AG09319 (cell line): ENCODE measurements at regions not wholly inside any gene's neighbourhood (a gene's known extent, or its start where the extent isn't known, plus 50 kb on each side); places are given as distances from the start of the nearest gene placed in this dataset.
"Not testable (repeated sequence)": the region's sequence is repeated elsewhere in the genome, so short reads cannot be mapped to it uniquely, and the experiment has no call there.

Experiments used
- DNase-seq: peaks from one replicate; pipeline ENCODE4 v3.0.0-alpha.2; 2010; ENCODE audit warnings: low read depth; ENCODE audit errors: extremely low read depth
- CTCF ChIP-seq: IDR thresholded peaks from 2 replicates; pipeline ENCODE4 v1.5.1; 2011; ENCODE audit warnings: low read depth, mild to moderate bottlenecking, inconsistent platforms, low read length, moderate library complexity

DNA sequence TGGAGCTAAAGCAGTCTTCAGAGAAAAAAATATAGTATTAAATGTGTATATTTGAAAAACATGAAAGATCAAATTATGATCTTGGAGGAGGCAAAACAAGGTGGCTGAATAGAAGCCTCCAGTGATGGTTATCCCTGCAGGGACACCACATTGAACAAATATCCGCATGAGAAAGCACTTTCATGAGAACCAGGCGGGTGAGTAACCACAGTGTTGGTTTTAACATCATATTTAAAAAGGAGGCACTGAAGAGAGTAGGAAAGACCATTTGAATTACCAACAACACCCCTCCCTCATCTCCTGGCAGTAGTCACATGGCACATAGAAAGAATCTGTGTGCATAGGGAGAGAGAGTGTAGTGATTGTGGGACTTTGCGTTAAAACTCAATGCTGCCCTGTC is 759.6 kb upstream of the NRXN1 start:
- DNase-seq, result no peak
- no peak for TF ChIP-seq CTCF

- TF ChIP-seq CTCF, result no peak
- no peak for DNase-seq
Measured at GRCh38 chr2:51790854-51791253, 758.9 kb upstream of the NRXN1 start.

DNA sequence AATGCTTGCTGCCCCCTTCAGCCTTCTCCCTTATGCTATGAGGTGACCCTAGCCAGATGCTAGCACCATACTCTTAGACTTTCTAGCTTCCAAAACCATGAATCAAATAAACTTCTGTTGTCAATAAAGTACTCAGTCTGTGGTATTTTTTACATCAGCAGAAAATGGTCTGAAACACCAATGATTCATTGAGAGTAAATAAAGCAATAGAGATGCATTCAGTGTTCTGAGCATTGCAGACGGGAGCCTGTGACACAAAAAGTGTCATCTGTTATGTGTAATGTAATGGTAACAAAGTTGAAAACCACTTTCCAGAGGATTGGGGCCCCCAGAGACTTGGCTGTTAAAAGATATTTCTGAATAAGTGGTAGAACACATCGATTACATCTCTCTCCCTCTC is 758.0 kb upstream of the NRXN1 start:
- no peak for DNase-seq
- TF ChIP-seq CTCF, result no peak

DNA sequence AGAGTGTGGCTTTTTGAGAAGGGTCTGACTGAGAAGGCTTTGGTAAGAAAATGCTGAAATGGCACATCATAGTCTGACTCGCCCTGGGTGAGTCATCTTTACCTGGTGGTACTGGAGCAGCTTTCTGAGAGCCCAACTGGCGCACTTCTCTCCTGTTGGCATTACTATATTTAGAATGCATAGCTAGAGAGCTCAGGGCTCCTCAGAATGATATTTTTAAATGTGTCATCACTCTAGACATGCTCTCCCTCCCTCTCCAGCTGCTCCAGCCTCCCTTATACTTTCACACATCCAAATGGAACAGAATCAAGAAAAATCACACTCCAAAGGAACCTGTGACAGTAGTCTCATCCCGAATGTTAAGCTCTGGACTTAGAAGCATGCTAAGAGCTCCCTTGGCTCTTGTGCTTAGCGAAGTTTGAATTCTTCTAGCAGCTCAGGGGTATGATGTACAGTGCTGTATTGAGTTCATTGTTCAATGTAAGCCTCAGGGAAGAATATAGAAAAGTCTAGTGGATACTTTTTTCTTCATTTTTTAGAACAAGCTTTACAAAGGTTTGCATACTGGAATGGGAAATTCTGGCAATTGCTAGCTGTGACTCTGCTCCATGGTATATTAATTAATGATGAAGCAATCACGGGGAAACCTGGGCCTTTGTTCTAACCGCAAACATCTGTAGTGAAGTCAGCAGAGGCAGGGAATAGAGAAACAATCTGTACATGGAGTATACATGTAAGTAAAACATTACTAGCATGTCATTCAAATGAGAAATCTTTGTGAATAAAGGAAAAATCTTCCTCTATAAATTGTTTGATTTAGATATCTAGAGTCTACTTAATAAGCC is 751.2 kb upstream of the NRXN1 start:
- TF ChIP-seq CTCF, result no peak
- no peak for DNase-seq

GRCh38 chr2:51781691-51782090 is 749.8 kb upstream of the NRXN1 start:
- TF ChIP-seq CTCF, result no peak
- no peak for DNase-seq

- TF ChIP-seq CTCF, result no peak
Measured at GRCh38 chr2:51780353-51780752, 748.4 kb upstream of the NRXN1 start.

GRCh38 chr2:51779723-51780122 is 747.8 kb upstream of the NRXN1 start:
- not testable (repeated sequence) for DNase-seq

More at GRCh38 chr2:51780353-51780752, 748.4 kb upstream of the NRXN1 start:
- no peak for DNase-seq

DNA sequence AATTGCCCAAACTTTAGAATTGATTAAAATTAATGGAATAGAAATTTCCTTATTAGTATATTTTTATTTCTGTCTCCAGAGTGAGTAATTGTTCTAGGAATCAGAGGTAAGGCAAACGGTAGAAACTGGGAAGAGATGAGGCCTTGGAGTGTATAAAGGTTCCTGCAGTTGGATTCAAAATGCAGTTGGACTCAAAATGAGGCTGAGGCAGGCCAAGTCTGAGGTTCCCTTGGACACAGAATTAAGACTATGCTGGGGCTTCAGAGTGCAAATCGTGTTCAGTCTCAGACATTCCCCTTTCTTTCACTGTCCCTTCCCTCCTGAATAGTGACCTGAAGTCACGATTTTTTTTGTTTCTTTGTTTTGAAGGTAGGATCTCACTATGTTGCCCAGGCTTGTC is 746.9 kb upstream of the NRXN1 start:
- TF ChIP-seq CTCF, result no peak

DNA sequence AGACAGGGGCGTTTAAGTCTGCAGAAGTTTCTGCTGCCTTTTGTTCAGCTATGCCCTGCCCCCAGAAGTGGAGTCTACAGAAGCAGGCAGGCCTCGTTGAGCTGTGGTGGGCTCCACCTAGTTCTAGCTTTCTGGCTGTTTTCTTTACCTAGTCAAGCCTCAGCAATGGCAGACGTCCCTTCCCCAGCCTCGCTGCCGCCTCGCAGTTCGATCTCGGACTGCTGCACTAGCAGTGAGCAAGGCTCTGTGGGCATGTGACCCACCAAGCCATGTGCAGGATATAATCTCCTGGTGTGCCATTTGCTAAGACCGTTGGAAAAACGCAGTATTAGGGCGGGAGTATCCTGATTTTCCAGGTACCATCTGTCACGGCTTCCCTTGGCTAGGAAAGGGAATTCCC is 742.7 kb upstream of the NRXN1 start:
- DNase-seq, result not testable (repeated sequence)

More for the DNA sequence above, 746.9 kb upstream of the NRXN1 start:
- no peak for DNase-seq
